HepG2 (cell line): ENCODE measurements at regions not wholly inside any gene's neighbourhood (a gene's known extent, or its start where the extent isn't known, plus 50 kb on each side); places are given as distances from the start of the nearest gene placed in this dataset.

Source experiments
- ATAC-seq: fragments of 200-7000 bp; cut with Tn5 transposase; 3 replicates; pipeline ENCODE4 v1.9.1; 2020; ENCODE audit warnings: mild to moderate bottlenecking, moderate library complexity
- BruUV-seq: library from RNA; stranded (reverse); fragments of 400-500 nt; replicated peaks from 2 replicates; lab custom pipeline; 2021; lab: Mats Ljungman, UMichigan
- CTCF ChIA-PET: fragments of 300-600 bp; formaldehyde crosslinking; extraction: SDS; loops from one replicate; lab custom pipeline; 2021; ENCODE audit warnings: low total read pairs, inconsistent platforms, low intra/inter-chr PET ratio; lab: Yijun Ruan, JAX
- POLR2A ChIA-PET: fragments of 350-600 bp; sonication (Branson Sonifier 250); formaldehyde crosslinking; loops from one replicate; lab custom pipeline; 2020; ENCODE audit warnings: antibody characterized with exemption, inconsistent platforms; lab: Yijun Ruan, JAX
- DNase-seq: peaks from one replicate; pipeline ENCODE4 v3.0.0-alpha.2; 2015; ENCODE audit warnings: low spot score
- FAIRE-seq: peaks from 3 replicates; lab custom pipeline; 2011; peaks lifted over from hg19 to GRCh38; lab: Jason Lieb, UNC
- H2AFZ ChIP-seq: one replicate; pipeline ENCODE4 v1.6.1; 2011; ENCODE audit warnings: low read length, inconsistent platforms
- H3K27ac ChIP-seq: fragments of 300-600 bp; 3 replicates; pipeline ENCODE4 v1.8.0; 2011; ENCODE audit warnings: mixed run types, mild to moderate bottlenecking, mixed read lengths, low read length, inconsistent platforms; ENCODE audit not compliant: insufficient read depth; ENCODE audit errors: extremely low read length
- H3K27me3 ChIP-seq, 2 experiments: fragments of 200-600 bp in 1 of 2; 2 replicates in 1 of 2; 3 replicates in 1 of 2; pipeline versions ENCODE4 v1.6.0 to v1.8.0; 2011; ENCODE audit warnings: low read length in 2 of 2, mild to moderate bottlenecking in 2 of 2, moderate library complexity in 2 of 2, inconsistent platforms in 1 of 2; ENCODE audit not compliant: insufficient read depth in 2 of 2, control insufficient read depth in 1 of 2
- H3K36me3 ChIP-seq, 2 experiments: fragments of 200-600 bp in 1 of 2; replicated peaks in 1 of 2; 2 replicates in 1 of 2; 3 replicates in 1 of 2; pipeline versions ENCODE4 v1.5.1 to v1.8.0; 2011; ENCODE audit warnings: low read length in 2 of 2, inconsistent platforms in 1 of 2; ENCODE audit not compliant: insufficient read depth in 2 of 2, control insufficient read depth in 1 of 2
- H3K4me1 ChIP-seq: 2 replicates; pipeline ENCODE4 v1.5.1; 2012; ENCODE audit warnings: low read length, inconsistent platforms; ENCODE audit not compliant: insufficient read depth
- H3K4me2 ChIP-seq: 2 replicates; pipeline ENCODE4 v1.6.0; 2011; ENCODE audit warnings: low read depth, low read length, inconsistent platforms
- H3K4me3 ChIP-seq, 3 experiments: fragments of 200-600 bp in 1 of 3; sonication (generic), shearing (Covaris generic) in 1 of 3; replicated peaks in 1 of 3; 2 replicates each; pipeline ENCODE4 v1.5.1; 2011 to 2016; ENCODE audit warnings: low read length in 3 of 3, inconsistent platforms in 2 of 3, low read depth in 2 of 3, mild to moderate bottlenecking in 2 of 3, control low read depth in 1 of 3, mixed read lengths in 1 of 3; ENCODE audit not compliant: insufficient read depth in 1 of 3
- H3K79me2 ChIP-seq: one replicate; pipeline ENCODE4 v1.6.1; 2011; ENCODE audit warnings: low read length, inconsistent platforms; ENCODE audit not compliant: insufficient read depth
- H3K9ac ChIP-seq: 2 replicates; pipeline ENCODE4 v1.6.0; 2011; ENCODE audit warnings: mild to moderate bottlenecking, low read depth, low read length, inconsistent platforms; ENCODE audit not compliant: insufficient read depth
- H3K9me3 ChIP-seq: 2 replicates; pipeline ENCODE4 v1.5.1; 2012; ENCODE audit warnings: mild to moderate bottlenecking, low read length
- H4K20me1 ChIP-seq: 2 replicates; pipeline ENCODE4 v1.6.0; 2011; ENCODE audit warnings: inconsistent platforms, mild to moderate bottlenecking, low read length, moderate library complexity; ENCODE audit not compliant: insufficient read depth
- DMAP1 ChIP-seq: IDR thresholded peaks from 2 replicates; pipeline ENCODE4 v1.6.1; 2016
- FOSL1 ChIP-seq: sonication (generic); formaldehyde crosslinking; IDR thresholded peaks from 2 replicates; pipeline ENCODE4 v1.9.0; 2021; ENCODE audit warnings: missing genetic modification reagents, borderline replicate concordance
- RBAK ChIP-seq: sonication (generic); formaldehyde crosslinking; IDR thresholded peaks from 2 replicates; pipeline ENCODE4 v1.5.1; 2020; ENCODE audit warnings: mild to moderate bottlenecking, missing genetic modification reagents
- ZKSCAN5 ChIP-seq: sonication (generic); formaldehyde crosslinking; IDR thresholded peaks from 2 replicates; pipeline ENCODE4 v1.5.1; 2020; ENCODE audit warnings: mild to moderate bottlenecking, missing genetic modification reagents
- ZNF136 ChIP-seq: sonication (generic); formaldehyde crosslinking; IDR thresholded peaks from 2 replicates; pipeline ENCODE4 v1.8.1; 2022; ENCODE audit warnings: low read depth, mild to moderate bottlenecking, moderate library complexity, missing genetic modification reagents
- ZNF337 ChIP-seq: sonication (generic); formaldehyde crosslinking; IDR thresholded peaks from 2 replicates; pipeline ENCODE4 v1.5.1; 2020; ENCODE audit warnings: missing genetic modification reagents, low read depth, mild to moderate bottlenecking, borderline replicate concordance
- ZNF614 ChIP-seq: IDR thresholded peaks from 2 replicates; pipeline ENCODE4 v1.6.1; 2018; ENCODE audit warnings: missing biosample characterization, missing genetic modification reagents, inconsistent platforms, borderline replicate concordance
- whole genome bisulfite sequencing: methylation state at CpG from one replicate; pipeline ENCODE4 v1.1.6; 2017; ENCODE audit warnings: low lambda C conversion rate; 5-methylcytosine and 5-hydroxymethylcytosine counted together
- in situ Hi-C: cut with HindIII; loops from 2 replicates; pipeline ENCODE4 v1.10.0; 2017; ENCODE audit warnings: low pct_unique_long_range_greater_than_20kb; ENCODE audit not compliant: extremely low pct_ligation_motif_present
- intact Hi-C: fragments of 100-400 bp; cut with micrococcal nuclease; formaldehyde crosslinking; loops from one replicate; pipeline ENCODE4 v1.10.0; 2022; ENCODE audit not compliant: unreplicated experiment
- TF ChIP-seq, protein P1 (sequence below): IDR thresholded peaks from 2 replicates; pipeline ENCODE4 v1.6.1; 2016; ENCODE audit warnings: low read depth, control low read depth
- TF ChIP-seq, protein P2 (sequence below): sonication (generic); formaldehyde crosslinking; IDR thresholded peaks from 2 replicates; pipeline ENCODE4 v1.8.0; 2022; ENCODE audit warnings: mild to moderate bottlenecking, missing genetic modification reagents, moderate library complexity
- TF ChIP-seq, protein P3 (sequence below): sonication (generic); formaldehyde crosslinking; conservative IDR thresholded peaks from 2 replicates; pipeline ENCODE4 v1.8.1; 2023; ENCODE audit warnings: missing genetic modification reagents
- TF ChIP-seq, protein P4 (sequence below): sonication (generic); formaldehyde crosslinking; IDR thresholded peaks from 2 replicates; pipeline ENCODE4 v1.8.0; 2022; ENCODE audit warnings: mild to moderate bottlenecking, missing genetic modification reagents

DNA sequence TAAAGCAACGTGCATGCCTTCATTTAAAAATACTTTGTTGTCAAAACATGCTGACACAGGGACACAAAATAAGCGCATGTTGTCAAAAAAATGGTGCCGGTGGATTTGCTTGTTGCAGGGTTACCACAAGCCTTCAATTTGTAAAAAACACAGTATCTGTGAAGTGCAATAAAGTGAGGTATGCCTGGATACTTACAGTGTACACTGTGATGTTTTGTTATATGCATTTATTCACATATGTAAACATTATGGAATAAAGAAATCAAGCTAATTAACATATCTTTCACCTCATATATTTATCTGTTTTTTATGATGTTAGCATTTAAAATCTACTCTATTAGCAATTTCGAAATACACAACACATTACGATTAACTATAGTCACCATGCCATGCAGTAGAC is 202.6 kb upstream of the FZD8 start:
- Histone ChIP-seq H4K20me1 (no peaks in the 10 kb centered on the region), H3K36me3 (no peaks in the 10 kb centered on the region), H3K9ac (no peak overlapping the region), H3K4me3 (no peak overlapping the region), H3K4me1 (no peaks in the 10 kb centered on the region), H3K27me3 (peaks cover 0 to 1% of the 10 kb centered on the region in 2 experiments; a peak in 1 of 5 replicates), H3K9me3 (peaks cover 14% of the 10 kb centered on the region), H3K4me2 (no peak overlapping the region), H3K27ac (no peak overlapping the region), H2AFZ (no peak overlapping the region), H3K79me2 (no peaks in the 10 kb centered on the region)
- ChIA-PET POLR2A (no interaction called here), CTCF (no interaction called here)
- BruUV-seq: no TSS peak
- ATAC-seq: no peak
- intact Hi-C loops: no loop called here
- FAIRE-seq: no peak
- 32% methylated on average over 5 of the region's 5 CpGs for WGBS
- DNase-seq: no peak
- TF ChIP-seq ZNF337 (CRISPR knock-in tag) (no peak), ZNF136 (CRISPR knock-in tag) (no peak)
- TF ChIP-seq, protein P1, sequence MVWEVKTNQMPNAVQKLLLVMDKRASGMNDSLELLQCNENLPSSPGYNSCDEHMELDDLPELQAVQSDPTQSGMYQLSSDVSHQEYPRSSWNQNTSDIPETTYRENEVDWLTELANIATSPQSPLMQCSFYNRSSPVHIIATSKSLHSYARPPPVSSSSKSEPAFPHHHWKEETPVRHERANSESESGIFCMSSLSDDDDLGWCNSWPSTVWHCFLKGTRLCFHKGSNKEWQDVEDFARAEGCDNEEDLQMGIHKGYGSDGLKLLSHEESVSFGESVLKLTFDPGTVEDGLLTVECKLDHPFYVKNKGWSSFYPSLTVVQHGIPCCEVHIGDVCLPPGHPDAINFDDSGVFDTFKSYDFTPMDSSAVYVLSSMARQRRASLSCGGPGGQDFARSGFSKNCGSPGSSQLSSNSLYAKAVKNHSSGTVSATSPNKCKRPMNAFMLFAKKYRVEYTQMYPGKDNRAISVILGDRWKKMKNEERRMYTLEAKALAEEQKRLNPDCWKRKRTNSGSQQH (CRISPR knock-in tag): no peak
- TF ChIP-seq, protein P2, sequence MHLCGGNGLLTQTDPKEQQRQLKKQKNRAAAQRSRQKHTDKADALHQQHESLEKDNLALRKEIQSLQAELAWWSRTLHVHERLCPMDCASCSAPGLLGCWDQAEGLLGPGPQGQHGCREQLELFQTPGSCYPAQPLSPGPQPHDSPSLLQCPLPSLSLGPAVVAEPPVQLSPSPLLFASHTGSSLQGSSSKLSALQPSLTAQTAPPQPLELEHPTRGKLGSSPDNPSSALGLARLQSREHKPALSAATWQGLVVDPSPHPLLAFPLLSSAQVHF (CRISPR knock-in tag): no peak
- in situ Hi-C loops: no loop called here

DNA sequence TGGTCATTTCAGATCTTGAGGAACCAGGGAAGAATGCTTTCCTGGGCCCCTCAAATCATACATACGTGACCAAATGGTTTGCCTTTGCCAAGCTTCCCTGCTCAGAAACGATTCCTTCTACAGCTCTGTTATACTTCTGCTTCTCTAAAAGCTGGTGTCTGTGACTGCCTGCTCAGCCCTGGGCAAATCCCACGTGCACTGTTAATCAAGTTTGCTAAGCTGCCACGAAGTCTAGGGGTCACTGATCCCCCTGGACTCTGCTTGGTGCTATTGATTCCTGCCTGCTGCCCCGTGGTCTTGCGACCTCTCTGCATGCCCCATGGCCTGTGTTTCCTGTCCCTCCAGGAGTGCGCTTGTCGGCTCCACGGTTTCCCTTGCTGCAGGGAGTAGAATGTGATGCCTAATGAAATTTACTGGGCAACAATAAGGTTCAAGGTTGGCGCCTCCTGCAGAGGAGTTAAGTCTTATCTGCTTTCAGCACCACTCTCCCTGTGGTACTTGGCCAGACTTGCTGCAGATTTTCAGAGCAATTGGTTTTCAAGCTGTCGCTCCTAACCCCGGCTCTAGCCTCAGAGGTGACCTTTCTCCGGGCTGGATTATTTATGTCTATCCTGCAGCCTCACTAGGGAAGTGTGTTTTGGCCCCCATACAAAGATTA is 201.6 kb upstream of the FZD8 start:
- Histone ChIP-seq H4K20me1 (no peaks in the 10 kb centered on the region), H2AFZ (no peak overlapping the region), H3K36me3 (no peaks in the 10 kb centered on the region), H3K27ac (no peak overlapping the region), H3K9me3 (peaks cover 14% of the 10 kb centered on the region), H3K4me3 (no peak overlapping the region), H3K4me2 (no peak overlapping the region), H3K79me2 (no peaks in the 10 kb centered on the region), H3K27me3 (peaks cover 0 to 1% of the 10 kb centered on the region in 2 experiments; a peak in 1 of 5 replicates), H3K4me1 (no peaks in the 10 kb centered on the region), H3K9ac (no peak overlapping the region)
- no TSS peak for BruUV-seq
- in situ Hi-C loops: no loop called here
- DNase-seq (no peak), FAIRE-seq (no peak), ATAC-seq (no peak)
- POLR2A ChIA-PET: no interaction called here
- 10% methylated on average over 12 of the region's 13 CpGs for WGBS
- TF ChIP-seq DMAP1 (CRISPR knock-in tag): no peak
- TF ChIP-seq ZKSCAN5 (CRISPR knock-in tag): no peak
- TF ChIP-seq FOSL1: no peak
- TF ChIP-seq, protein P3, sequence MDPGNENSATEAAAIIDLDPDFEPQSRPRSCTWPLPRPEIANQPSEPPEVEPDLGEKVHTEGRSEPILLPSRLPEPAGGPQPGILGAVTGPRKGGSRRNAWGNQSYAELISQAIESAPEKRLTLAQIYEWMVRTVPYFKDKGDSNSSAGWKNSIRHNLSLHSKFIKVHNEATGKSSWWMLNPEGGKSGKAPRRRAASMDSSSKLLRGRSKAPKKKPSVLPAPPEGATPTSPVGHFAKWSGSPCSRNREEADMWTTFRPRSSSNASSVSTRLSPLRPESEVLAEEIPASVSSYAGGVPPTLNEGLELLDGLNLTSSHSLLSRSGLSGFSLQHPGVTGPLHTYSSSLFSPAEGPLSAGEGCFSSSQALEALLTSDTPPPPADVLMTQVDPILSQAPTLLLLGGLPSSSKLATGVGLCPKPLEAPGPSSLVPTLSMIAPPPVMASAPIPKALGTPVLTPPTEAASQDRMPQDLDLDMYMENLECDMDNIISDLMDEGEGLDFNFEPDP: no peak
- TF ChIP-seq, protein P4, sequence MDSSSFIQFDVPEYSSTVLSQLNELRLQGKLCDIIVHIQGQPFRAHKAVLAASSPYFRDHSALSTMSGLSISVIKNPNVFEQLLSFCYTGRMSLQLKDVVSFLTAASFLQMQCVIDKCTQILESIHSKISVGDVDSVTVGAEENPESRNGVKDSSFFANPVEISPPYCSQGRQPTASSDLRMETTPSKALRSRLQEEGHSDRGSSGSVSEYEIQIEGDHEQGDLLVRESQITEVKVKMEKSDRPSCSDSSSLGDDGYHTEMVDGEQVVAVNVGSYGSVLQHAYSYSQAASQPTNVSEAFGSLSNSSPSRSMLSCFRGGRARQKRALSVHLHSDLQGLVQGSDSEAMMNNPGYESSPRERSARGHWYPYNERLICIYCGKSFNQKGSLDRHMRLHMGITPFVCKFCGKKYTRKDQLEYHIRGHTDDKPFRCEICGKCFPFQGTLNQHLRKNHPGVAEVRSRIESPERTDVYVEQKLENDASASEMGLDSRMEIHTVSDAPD (CRISPR knock-in tag): no peak
- no peak for TF ChIP-seq RBAK (CRISPR knock-in tag)
- no peak for TF ChIP-seq ZNF614 (CRISPR knock-in tag)
- CTCF ChIA-PET: no interaction called here
- intact Hi-C loops: no loop called here
